Activated naive CD8-positive, alpha-beta T cell (primary cell): ENCODE measurements at regions not wholly inside any gene's neighbourhood (a gene's known extent, or its start where the extent isn't known, plus 50 kb on each side); places are given as distances from the start of the nearest gene placed in this dataset.
"Not testable (repeated sequence)": the region's sequence is repeated elsewhere in the genome, so short reads cannot be mapped to it uniquely, and the experiment has no call there.

Experiments
- H3K27ac Mint-ChIP-seq: one replicate; pipeline ENCODE4 v1.8.0; 2021; ENCODE audit warnings: mixed read lengths
- H3K27me3 Mint-ChIP-seq: one replicate; pipeline ENCODE4 v1.8.0; 2021; ENCODE audit warnings: mixed read lengths
- H3K36me3 Mint-ChIP-seq: one replicate; pipeline ENCODE4 v1.8.0; 2021; ENCODE audit warnings: mixed read lengths
- H3K4me1 Mint-ChIP-seq: one replicate; pipeline ENCODE4 v1.8.0; 2021; ENCODE audit warnings: low read depth, mixed read lengths
- H3K4me3 Mint-ChIP-seq: one replicate; pipeline ENCODE4 v1.8.0; 2021; ENCODE audit warnings: mild to moderate bottlenecking, mixed read lengths
- H3K9me3 Mint-ChIP-seq: one replicate; pipeline ENCODE4 v1.8.0; 2021; ENCODE audit warnings: low read depth, mixed read lengths

- no peak overlapping the region for H3K4me3 Mint-ChIP-seq
- no peak overlapping the region for H3K27ac Mint-ChIP-seq
- H3K4me1 Mint-ChIP-seq, result no peaks in the 10 kb centered on the region
- H3K27me3 Mint-ChIP-seq, result peaks cover 10% of the 10 kb centered on the region
- peaks cover 12% of the 10 kb centered on the region for H3K9me3 Mint-ChIP-seq
- H3K36me3 Mint-ChIP-seq, result peaks cover 3% of the 10 kb centered on the region
These were observed 143.6 kb downstream of the ARL4A start for GRCh38 chr7:12831024-12831423.

- H3K27me3 Mint-ChIP-seq, result peaks cover 10% of the 10 kb centered on the region
- H3K27ac Mint-ChIP-seq, result no peak overlapping the region
- peaks cover 12% of the 10 kb centered on the region for H3K9me3 Mint-ChIP-seq
- peaks cover 3% of the 10 kb centered on the region for H3K36me3 Mint-ChIP-seq
- H3K4me1 Mint-ChIP-seq, result no peaks in the 10 kb centered on the region
- H3K4me3 Mint-ChIP-seq, result no peak overlapping the region
These were observed 146.4 kb downstream of the ARL4A start for GRCh38 chr7:12833829-12834228.

GRCh38 chr7:12834782-12835181, 147.3 kb downstream of the ARL4A start:
- H3K4me3 Mint-ChIP-seq, result no peak overlapping the region
- H3K4me1 Mint-ChIP-seq, result no peaks in the 10 kb centered on the region
- H3K9me3 Mint-ChIP-seq, result peaks cover 12% of the 10 kb centered on the region
- no peak overlapping the region for H3K27ac Mint-ChIP-seq
- H3K36me3 Mint-ChIP-seq, result peaks cover 3% of the 10 kb centered on the region
- peaks cover 10% of the 10 kb centered on the region for H3K27me3 Mint-ChIP-seq

- Mint-ChIP-seq H3K4me3 (no peak overlapping the region), H3K36me3 (peaks cover 1% of the 10 kb centered on the region), H3K27me3 (peaks cover 4% of the 10 kb centered on the region), H3K27ac (no peak overlapping the region), H3K4me1 (no peaks in the 10 kb centered on the region), H3K9me3 (peaks cover 20% of the 10 kb centered on the region)
These were observed 152.2 kb downstream of the ARL4A start for GRCh38 chr7:12839508-12840153.

GRCh38 chr7:12844732-12845131, 157.3 kb downstream of the ARL4A start:
- H3K9me3 Mint-ChIP-seq, result peaks cover 22% of the 10 kb centered on the region
- H3K36me3 Mint-ChIP-seq, H3K4me3 Mint-ChIP-seq, H3K27ac Mint-ChIP-seq, H3K27me3 Mint-ChIP-seq, H3K4me1 Mint-ChIP-seq: not testable (repeated sequence)

GRCh38 chr7:12847001-12847400, 159.6 kb downstream of the ARL4A start:
- Mint-ChIP-seq H3K9me3 (peaks cover 22% of the 10 kb centered on the region), H3K27me3 (no peaks in the 10 kb centered on the region), H3K4me1 (no peaks in the 10 kb centered on the region)

GRCh38 chr7:12851142-12851541, 163.7 kb downstream of the ARL4A start:
- H3K9me3 Mint-ChIP-seq, result peaks cover 9% of the 10 kb centered on the region
- H3K27ac Mint-ChIP-seq, result no peak overlapping the region
- no peak overlapping the region for H3K4me3 Mint-ChIP-seq
- no peaks in the 10 kb centered on the region for H3K27me3 Mint-ChIP-seq
- no peaks in the 10 kb centered on the region for H3K36me3 Mint-ChIP-seq
- H3K4me1 Mint-ChIP-seq, result no peaks in the 10 kb centered on the region

More at GRCh38 chr7:12847001-12847400, 159.6 kb downstream of the ARL4A start:
- Mint-ChIP-seq H3K36me3 (no peaks in the 10 kb centered on the region), H3K27ac (no peak overlapping the region), H3K4me3 (no peak overlapping the region)

- H3K27ac Mint-ChIP-seq, result no peak overlapping the region
- H3K27me3 Mint-ChIP-seq, result no peaks in the 10 kb centered on the region
- H3K4me1 Mint-ChIP-seq, result no peaks in the 10 kb centered on the region
- peaks cover 9% of the 10 kb centered on the region for H3K9me3 Mint-ChIP-seq
- H3K4me3 Mint-ChIP-seq, result no peak overlapping the region
- H3K36me3 Mint-ChIP-seq, result no peaks in the 10 kb centered on the region
These were observed 164.4 kb downstream of the ARL4A start for GRCh38 chr7:12851841-12852240.

GRCh38 chr7:12855036-12855435, 167.6 kb downstream of the ARL4A start:
- Mint-ChIP-seq H3K4me3 (no peak overlapping the region), H3K36me3 (no peaks in the 10 kb centered on the region), H3K9me3 (no peaks in the 10 kb centered on the region), H3K27ac (no peak overlapping the region), H3K4me1 (no peaks in the 10 kb centered on the region), H3K27me3 (no peaks in the 10 kb centered on the region)

GRCh38 chr7:12859761-12860160, 172.3 kb downstream of the ARL4A start:
- Mint-ChIP-seq H3K27ac (no peak overlapping the region), H3K9me3 (no peaks in the 10 kb centered on the region), H3K4me1 (no peaks in the 10 kb centered on the region), H3K4me3 (no peak overlapping the region), H3K36me3 (no peaks in the 10 kb centered on the region), H3K27me3 (peaks cover 2% of the 10 kb centered on the region)

- no peaks in the 10 kb centered on the region for H3K9me3 Mint-ChIP-seq
- H3K27me3 Mint-ChIP-seq, result peaks cover 3% of the 10 kb centered on the region
- H3K27ac Mint-ChIP-seq, result no peak overlapping the region
- H3K4me1 Mint-ChIP-seq, result no peaks in the 10 kb centered on the region
- no peaks in the 10 kb centered on the region for H3K36me3 Mint-ChIP-seq
- H3K4me3 Mint-ChIP-seq, result no peak overlapping the region
These were observed 173.6 kb downstream of the ARL4A start for GRCh38 chr7:12861070-12861469.

- no peaks in the 10 kb centered on the region for H3K4me1 Mint-ChIP-seq
- no peaks in the 10 kb centered on the region for H3K36me3 Mint-ChIP-seq
- no peaks in the 10 kb centered on the region for H3K9me3 Mint-ChIP-seq
- H3K4me3 Mint-ChIP-seq, result no peak overlapping the region
- peaks cover 5% of the 10 kb centered on the region for H3K27me3 Mint-ChIP-seq
- no peak overlapping the region for H3K27ac Mint-ChIP-seq
These were observed 174.7 kb downstream of the ARL4A start for GRCh38 chr7:12862146-12862545.

- Mint-ChIP-seq H3K27me3 (peaks cover 5% of the 10 kb centered on the region), H3K27ac (no peak overlapping the region), H3K36me3 (no peaks in the 10 kb centered on the region), H3K9me3 (no peaks in the 10 kb centered on the region), H3K4me3 (no peak overlapping the region), H3K4me1 (no peaks in the 10 kb centered on the region)
These were observed 177.1 kb downstream of the ARL4A start for GRCh38 chr7:12864470-12865046.

GRCh38 chr7:12865593-12865992, 178.2 kb downstream of the ARL4A start:
- H3K4me3 Mint-ChIP-seq, result no peak overlapping the region
- no peaks in the 10 kb centered on the region for H3K4me1 Mint-ChIP-seq
- H3K27ac Mint-ChIP-seq, result no peak overlapping the region
- H3K9me3 Mint-ChIP-seq, result no peaks in the 10 kb centered on the region
- H3K27me3 Mint-ChIP-seq, result peaks cover 5% of the 10 kb centered on the region
- H3K36me3 Mint-ChIP-seq, result no peaks in the 10 kb centered on the region

- no peak overlapping the region for H3K27ac Mint-ChIP-seq
These were observed 178.8 kb downstream of the ARL4A start for GRCh38 chr7:12866207-12866606.

GRCh38 chr7:12868027-12868426, 180.6 kb downstream of the ARL4A start:
- no peaks in the 10 kb centered on the region for H3K9me3 Mint-ChIP-seq
- no peaks in the 10 kb centered on the region for H3K36me3 Mint-ChIP-seq
- no peaks in the 10 kb centered on the region for H3K4me1 Mint-ChIP-seq
- no peak overlapping the region for H3K4me3 Mint-ChIP-seq
- H3K27me3 Mint-ChIP-seq, result peaks cover 13% of the 10 kb centered on the region
- H3K27ac Mint-ChIP-seq, result no peak overlapping the region

More at GRCh38 chr7:12866207-12866606, 178.8 kb downstream of the ARL4A start:
- no peaks in the 10 kb centered on the region for H3K36me3 Mint-ChIP-seq
- H3K9me3 Mint-ChIP-seq, result no peaks in the 10 kb centered on the region
- H3K4me1 Mint-ChIP-seq, result no peaks in the 10 kb centered on the region
- no peak overlapping the region for H3K4me3 Mint-ChIP-seq
- peaks cover 5% of the 10 kb centered on the region for H3K27me3 Mint-ChIP-seq
